COLO668 (cell line): ENCODE measurements at regions not wholly inside any gene's neighbourhood (a gene's known extent, or its start where the extent isn't known, plus 50 kb on each side); places are given as distances from the start of the nearest gene placed in this dataset.

ENCODE experiments used
- DNase-seq: peaks from one replicate; lab custom pipeline; 2025; ENCODE audit not compliant: unreplicated experiment; lab: John Stamatoyannopoulos, UW

- no peak for DNase-seq
Measured at GRCh38 chr3:66133050-66133757, 87.6 kb upstream of the SLC25A26 start.

GRCh38 chr3:66128623-66129022 is 89.9 kb upstream of the MAGI1 start:
- DNase-seq = no peak

DNA sequence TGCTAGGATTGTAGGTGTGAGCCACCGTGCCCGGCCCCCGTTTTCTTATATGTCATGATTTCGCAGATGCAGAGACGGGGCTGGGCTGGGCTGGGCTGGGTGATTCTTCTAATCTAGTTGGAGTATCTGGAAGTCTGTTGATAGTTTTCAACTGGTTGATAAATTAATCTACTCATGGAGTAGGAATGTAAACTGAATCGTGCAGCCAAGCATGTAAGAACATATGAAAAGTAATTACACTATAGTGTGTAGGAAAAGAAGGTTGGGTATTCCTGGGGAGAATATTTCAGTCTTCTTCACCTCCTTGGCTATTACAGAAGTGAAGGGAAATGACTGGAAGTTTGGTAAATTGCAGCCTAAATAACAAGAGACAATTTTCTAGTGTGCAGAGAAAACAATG is 82.6 kb upstream of the MAGI1 start:
- no peak for DNase-seq

DNA sequence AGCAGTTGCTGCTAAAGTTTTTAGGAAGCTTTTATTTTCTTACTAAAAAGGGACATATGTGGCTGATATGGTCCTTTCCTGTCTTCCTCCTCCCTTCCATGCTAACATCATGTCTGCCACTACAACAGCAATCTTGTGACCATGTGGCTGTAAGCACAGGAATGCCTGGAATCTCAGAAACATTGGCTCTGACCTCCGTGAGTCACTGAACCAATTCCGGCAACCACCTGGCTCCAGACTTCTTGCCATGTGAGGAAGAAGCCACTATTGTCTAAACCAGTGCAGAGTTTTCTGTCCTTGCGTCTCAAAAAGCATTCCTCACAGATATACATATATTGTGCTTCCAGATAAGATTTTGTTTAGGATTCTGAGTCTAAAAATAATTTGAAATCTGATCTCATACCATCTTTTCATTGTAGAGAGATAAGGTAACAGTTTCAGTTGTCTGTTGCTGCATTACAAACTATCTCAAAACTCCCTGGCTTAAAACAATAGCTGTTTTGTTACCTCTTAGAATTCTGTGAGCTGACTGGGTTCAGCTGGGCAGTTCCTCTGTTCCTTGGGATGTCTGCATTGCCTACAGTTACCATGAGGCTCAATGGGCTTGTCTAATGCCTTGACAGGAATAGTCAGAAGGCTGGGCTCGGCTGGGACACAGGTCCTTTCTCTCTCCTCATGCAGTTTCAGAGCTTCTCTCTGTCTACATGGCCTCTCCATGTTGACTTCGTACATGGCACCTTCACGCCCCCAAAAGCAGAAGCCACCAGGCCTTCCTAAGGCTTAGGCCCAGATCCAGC is 77.3 kb upstream of the MAGI1 start:
- no peak for DNase-seq

DNA sequence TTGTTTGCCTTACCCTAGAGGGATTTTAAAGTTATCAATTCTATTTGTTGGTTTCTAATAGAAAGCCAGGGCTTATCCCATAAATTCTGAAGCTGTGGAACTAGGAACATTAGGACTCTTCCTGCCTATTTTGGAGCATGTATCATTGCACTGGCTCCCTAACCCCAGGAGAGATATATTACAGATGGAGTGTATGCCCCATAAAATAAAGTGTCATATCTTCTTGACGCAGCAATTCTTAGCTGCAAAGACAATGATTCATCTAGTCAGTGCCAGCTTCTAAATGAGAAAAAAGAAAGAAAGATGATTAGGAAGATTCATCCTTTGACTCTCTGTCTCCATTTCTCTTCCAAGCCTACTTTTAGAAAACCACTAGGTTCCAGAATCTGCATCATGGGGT is 74.8 kb upstream of the MAGI1 start:
- no peak for DNase-seq

DNA sequence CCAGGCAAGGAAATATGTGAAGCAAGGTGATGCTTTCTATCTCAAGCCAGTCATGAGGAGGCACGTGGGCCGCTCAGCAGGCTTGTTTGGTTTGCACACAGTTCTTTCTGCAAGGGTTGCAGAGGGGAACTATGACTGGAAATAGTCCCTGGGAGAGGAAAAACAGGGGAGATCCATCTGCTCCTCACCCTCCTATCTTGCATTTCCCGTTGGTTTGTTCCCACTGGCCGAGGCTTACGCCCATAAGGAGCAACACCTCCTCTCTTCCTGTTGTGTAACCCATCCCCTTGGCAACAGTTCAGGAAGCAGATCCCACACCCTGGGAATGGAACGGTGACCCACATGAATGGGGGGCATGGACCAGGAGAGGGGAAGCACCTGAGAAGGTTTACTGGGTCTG is 72.1 kb upstream of the MAGI1 start:
- no peak for DNase-seq

- DNase-seq = no peak
Measured at GRCh38 chr3:66107855-66108254, 69.1 kb upstream of the MAGI1 start.

DNA sequence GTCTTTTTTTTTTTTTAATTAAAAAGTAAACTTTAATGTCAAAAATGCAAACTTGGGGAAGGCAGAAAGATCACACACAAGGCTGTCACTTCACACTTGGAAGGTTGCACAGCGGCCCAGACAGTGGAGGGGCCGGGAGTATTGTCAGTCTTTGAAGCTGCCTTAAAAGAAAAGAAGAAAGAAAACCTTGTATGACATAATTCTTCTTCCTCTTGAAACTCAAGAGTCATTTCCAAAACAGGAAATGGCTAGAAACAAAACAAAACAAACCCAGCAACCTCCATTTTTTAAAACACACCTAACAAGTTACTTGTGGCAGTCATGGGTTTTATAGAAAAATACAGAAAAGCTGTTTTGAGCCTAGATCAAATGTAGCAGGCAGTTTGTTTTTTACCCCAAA is 68.1 kb upstream of the MAGI1 start:
- no peak for DNase-seq

- DNase-seq = no peak
Measured at GRCh38 chr3:66104535-66104934, 65.8 kb upstream of the MAGI1 start.

- no peak for DNase-seq
Measured at GRCh38 chr3:66103729-66104128, 65.0 kb upstream of the MAGI1 start.

DNA sequence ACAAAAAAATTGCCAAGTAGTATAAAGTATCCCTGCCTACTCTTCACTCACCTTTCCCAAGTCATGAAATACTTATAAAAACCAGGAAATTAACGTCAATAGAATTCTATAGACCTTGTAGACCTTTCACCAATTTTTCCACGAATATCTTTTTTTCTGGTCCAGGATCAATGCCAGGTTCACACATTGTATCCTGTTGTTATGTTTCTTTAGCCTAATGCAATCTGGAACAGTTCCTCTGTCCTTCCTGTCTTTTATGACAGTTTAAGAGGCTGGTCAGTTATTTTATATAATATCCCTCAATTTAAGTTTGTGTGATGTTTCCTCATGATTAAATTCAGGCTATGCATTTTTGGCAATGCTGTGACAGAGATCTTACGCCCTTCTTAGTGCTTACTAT is 63.2 kb upstream of the MAGI1 start:
- no peak for DNase-seq

- DNase-seq = no peak
Measured at GRCh38 chr3:66099541-66100065, 60.9 kb upstream of the MAGI1 start.

GRCh38 chr3:66098436-66098835 is 59.7 kb upstream of the MAGI1 start:
- no peak for DNase-seq

DNA sequence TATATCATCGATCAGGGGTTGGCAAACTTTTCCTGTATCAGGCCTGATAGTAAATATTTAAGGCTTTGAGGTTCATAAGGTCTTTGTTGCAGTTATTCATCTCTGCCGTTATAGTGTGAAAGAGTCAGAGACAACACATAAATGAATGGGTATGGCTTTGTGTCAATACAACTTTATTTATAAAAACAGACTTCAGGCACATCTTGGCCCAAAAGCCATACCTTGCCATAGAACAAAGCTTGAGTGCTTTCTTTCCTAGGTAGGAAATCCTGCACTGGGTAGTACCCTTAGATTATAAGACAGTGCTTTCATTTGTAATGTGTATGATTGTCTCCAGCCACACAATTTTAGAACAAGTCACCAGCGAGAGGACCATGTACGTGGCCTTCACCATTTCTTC is 58.9 kb upstream of the MAGI1 start:
- DNase-seq = no peak

GRCh38 chr3:66095295-66096001 is 56.7 kb upstream of the MAGI1 start:
- no peak for DNase-seq

DNA sequence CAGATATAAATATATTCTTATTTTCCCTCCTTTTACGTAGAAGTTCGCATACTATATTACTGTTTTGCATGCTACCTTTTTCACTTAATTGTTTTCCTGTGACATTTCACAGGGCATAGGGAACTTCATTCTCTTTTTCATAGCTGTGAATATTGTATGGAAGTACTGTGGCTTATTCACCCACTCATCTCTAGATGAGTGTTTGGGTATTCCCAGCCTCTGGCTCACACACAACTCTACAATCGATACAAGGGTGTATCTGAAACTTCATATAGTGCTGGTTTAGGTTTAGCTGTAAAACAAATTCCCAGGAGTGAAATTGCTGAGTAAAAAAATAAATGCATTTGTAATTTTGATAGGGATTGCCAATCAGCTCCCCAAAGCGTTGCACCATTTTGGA is 55.3 kb upstream of the MAGI1 start:
- DNase-seq = no peak

- DNase-seq = no peak
Measured at GRCh38 chr3:66092175-66092995, 53.7 kb upstream of the MAGI1 start.
